HG02642 (cell line): ENCODE measurements at regions not wholly inside any gene's neighbourhood (a gene's known extent, or its start where the extent isn't known, plus 50 kb on each side); places are given as distances from the start of the nearest gene placed in this dataset.

Experiments
- ATAC-seq: cut with Tn5 transposase; IDR thresholded peaks from one replicate; pipeline ENCODE4 v1.9.1; 2021; ENCODE audit warnings: mild to moderate bottlenecking; ENCODE audit not compliant: unreplicated experiment, poor library complexity

DNA sequence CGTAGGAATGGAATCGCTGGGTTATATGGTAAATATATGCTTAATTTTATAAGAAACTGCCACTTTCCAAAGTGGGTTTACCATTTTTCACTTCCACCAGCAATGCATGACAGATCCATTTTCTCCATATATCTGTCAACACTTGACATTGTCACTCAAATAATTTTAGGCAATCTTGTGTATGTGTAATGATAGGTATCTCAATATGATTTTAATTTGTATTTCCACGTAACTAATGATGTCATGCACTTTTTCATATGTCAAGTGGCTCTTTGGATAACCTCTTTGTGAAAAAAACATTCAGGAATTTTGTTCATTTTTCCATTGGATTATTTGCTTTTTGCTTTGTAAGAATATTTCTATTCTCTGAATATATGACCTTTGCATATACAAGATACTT lies 419.9 kb downstream of the BTBD3 start:
- no peak for ATAC-seq

DNA sequence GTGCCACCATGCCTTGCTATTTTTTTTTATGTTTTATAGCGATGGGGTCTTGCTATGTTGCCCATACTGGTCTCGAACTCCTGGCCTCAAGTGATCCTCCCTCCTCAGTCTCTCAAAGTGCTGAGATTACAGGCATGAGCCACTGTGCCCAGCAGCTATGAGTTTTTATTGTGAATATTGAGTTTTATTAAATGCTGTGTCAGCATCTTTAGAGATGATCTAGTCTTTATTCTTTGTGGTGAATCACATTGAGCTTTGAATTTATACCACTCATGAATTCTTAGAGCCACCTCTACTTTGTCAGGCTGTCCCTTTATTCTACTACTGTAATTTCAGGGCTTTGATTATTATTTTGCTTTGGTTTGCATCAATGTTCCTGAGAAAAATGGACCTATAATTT lies 428.3 kb downstream of the BTBD3 start:
- no peak for ATAC-seq

DNA sequence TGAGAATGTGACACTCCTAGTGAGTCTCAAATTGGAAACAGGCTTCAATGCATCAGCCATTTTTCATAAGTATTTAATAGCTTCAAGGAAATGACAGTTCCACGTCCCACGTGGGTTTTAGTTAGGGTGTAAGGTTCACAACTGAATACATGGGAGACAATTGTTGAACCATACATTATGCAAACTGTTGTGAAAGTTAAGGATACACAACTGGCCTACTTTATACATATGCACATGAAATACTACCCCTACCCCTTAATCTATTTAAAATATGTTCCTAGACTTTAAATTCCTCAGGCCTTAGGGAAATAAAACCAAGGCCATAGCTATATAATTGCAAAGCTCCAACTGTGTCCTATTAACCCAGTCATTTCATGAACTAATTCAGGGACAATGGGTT lies 436.1 kb downstream of the BTBD3 start:
- no peak for ATAC-seq

DNA sequence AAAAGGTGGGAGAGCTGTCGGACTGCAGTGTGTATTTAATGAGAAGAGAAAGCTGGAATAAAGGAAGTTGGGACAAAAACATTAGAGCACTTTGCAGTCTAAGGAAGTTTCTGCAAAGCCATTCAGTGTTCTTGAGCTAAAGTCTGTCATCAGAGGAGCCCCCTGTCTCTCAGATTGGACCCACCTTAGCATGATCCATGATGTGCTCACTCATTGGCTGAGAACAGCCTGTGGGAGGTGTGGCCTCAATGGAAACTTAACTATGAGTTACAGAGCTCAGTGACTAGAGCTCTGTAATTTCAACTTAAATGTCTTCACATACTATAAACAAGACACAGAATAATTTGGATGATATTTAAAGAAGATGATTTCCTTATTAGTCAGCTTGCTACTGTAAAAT lies 437.0 kb downstream of the BTBD3 start:
- ATAC-seq = no peak

DNA sequence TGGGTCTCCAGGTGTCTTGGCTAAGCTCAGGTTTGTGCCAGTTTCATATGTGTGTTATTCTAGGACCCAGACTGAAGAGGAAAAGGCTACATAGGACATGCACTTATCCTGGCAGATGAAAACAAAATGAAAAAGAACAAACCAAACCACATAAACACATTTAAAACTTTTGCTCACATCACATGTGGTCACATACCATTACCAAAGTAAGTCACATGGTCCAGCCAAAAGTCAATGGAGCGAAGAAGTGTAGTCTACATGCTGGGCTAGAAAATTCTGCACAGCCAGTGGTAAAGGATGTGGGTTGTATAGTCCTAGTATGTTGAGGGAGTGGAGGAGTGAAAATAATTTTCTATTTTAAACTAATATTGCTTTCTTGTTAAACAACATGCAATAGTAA lies 437.5 kb downstream of the BTBD3 start:
- no peak for ATAC-seq

DNA sequence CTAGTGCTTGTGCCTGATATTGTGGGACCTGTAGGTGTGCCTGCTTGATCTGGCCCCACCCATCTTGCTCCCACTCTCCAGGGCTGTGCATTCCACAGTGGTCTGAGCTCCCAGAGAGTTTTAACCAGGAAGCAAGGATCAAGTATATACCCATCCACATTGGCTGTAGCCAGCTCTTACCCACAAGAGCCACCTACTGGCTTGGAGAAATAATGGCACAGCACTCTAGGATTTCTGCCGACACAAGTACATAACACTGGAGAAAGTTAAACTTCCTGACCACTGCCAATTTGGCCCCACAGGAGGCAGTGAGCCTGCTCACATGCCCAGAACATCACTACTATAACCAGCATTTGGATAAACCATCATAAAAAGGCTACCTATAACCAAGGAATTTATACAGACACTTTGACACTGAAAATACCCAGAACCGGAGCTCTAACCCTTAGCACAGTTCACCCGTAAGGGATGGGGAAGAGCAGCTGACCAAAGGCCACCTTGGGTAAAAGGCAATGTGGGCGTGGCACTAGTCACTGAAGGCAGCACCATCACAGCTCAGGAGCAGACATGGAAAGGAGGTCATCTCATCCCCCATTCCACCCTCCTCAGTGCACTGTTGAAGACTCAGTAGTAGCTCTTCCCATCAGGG lies 440.4 kb downstream of the BTBD3 start:
- no peak for ATAC-seq

DNA sequence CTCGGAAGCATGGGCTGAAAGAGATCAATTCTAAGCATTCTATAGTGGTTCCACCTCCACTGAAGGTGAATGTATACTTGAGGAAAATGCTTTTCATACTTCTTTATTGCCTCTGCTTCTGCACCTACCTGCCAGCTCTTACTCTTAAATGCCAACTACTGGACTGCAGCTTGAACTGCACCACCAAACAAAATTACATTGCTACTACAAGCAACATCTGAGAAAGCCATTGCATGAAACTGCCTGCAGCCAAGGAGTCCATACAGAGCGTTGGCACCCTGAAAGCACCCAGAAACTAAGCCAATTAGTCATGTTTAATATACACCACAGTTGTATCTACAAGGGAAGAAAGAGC lies 440.9 kb downstream of the BTBD3 start:
- no peak for ATAC-seq

DNA sequence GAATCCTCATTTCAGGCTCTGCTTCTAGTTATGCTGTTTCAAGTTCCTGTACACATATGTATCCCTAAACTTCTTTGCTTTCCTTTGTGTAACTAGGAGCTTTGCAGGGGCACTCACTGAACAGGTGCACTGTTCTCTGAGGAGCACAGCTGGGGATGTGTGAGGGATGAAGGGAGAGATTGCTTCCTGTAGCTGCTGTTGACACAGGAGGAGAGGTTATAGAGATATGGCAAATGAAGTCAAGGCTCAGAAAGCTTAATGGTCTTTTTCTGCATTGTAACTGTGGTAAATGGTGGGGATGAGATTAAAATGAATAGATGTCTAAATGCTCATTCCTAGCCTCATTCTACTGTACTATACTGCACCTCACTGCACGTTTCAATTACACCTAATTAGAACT lies 454.3 kb downstream of the BTBD3 start:
- no peak for ATAC-seq

DNA sequence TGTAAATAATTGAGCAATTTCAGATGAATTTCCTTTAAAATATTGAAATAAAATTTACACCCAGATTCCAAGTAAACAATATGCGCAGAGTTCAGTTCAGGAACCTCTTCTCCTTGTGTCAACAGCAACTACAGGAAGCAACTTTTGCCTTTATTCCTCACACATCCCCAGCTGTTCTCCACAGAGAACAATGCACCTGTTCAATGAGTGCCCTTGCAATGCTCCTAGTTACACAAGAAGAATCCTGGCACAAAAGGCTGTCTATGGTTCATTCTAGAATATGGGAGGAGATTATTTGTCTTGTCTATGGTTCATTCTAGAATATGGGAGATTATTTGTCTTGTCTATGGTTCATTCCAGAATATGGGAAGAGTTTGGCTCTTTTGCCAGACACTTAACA lies 454.9 kb downstream of the BTBD3 start:
- ATAC-seq = no peak

DNA sequence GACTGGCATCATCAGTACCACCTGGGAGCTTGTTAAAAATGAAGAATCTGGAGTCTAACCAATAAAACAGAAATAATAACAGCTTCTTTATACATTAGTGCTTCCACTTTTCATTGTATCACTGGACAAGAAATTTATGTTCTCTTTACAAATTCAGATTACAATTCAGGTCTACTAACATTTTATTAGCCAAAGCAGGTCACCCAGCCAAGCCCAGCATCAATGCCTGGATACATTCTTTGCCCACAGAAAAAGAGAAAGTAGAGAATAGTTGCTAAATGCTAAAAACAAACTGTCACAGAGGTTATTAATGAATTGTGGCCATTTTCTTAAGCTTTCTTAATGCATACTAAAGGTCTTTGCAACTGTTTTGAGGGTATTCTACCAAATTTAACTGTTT lies 458.3 kb downstream of the BTBD3 start:
- ATAC-seq = no peak

DNA sequence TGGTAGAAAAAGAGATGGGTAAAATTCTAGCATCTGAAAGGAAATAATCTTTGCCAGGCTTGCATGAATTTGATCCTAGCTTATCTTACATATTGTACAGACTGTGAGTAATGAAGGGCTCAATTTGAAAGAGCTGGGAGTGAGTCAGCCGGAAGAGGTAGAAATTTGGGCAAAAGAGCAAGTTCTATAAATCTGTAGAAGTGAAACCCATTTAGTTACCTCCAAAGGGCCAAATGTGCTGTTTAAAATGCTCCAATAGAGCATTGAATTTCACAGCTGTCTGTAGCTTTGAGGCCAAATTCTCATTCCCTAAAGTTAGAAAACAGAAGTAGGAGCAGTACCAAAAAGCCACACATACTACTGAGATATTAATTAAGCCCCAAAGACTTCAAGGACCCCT lies 466.1 kb downstream of the BTBD3 start:
- no peak for ATAC-seq

DNA sequence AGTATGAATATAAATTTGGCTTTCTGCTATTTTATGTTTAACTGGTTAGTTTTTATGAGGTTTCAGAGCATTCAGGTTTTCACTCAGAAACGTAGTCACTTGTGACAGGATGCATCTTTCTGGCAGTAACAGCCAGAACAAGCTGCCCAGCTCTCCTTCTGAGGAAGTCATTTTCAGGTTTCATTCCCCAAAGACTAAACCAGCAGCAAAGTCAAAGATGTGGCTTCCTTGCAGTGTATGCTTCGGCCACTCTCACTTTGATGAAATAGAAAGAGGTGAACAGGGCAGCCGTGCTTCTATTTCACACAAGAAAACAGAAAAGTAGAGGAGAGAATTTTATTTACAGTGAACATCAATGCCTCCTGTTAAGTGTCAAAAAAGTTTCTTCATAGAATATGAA lies 469.1 kb downstream of the BTBD3 start:
- no peak for ATAC-seq

DNA sequence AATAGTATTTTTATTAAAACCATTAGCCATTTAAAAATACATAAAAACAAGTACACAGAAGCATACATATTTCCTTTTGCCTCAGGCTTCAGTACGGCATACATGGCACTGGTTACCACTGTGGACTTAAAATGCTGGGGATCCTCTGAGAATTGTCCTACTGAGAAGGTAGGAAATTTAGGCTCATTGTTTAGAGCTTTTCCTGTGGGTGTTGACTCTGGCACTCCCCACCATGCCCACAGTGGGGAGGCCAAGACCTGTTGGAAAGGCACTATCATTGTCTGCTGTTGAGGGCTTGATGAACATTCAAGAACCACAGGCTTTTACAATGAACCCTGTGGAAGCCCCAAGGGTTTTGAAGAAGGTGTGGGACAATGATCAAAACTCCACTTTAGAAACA lies 473.4 kb downstream of the BTBD3 start:
- ATAC-seq = no peak

DNA sequence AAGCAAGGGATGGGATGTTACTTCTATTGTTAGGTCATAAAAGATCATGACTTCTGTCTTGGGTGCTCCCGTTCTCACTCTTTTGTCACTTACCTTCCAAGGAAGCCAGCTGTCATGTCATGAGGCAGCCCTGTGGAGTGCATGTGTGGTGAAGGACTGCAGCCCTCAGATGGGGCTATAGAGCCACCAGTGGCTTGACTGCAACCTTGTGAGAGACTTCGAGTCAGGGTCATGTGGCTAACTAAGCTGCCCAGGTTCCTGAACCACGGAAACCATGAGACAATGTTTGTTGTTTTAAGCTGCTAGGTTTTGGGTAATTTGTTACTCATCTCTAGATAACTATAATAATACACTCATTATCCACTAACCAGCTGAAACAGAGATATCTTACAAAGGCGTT lies 477.1 kb downstream of the BTBD3 start:
- ATAC-seq = no peak

DNA sequence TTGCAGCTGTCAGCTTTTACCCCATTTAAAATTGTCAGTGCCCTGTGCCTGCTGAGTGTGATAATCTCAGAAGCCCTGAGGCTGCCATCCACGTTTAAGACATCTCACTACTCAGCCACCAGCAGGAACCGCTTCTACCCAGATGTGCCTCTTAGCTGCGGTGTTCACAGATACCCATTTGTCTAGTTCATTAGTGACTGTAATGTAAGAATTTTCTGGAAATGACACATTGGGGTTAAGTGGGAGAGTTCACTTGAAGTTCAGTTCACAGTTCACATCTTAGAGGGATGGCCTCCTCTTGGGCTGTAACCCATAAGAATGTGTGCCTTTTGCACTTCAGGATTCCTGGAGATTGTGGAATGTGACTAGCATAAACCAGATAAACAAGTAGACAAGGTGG lies 477.7 kb downstream of the BTBD3 start:
- no peak for ATAC-seq

DNA sequence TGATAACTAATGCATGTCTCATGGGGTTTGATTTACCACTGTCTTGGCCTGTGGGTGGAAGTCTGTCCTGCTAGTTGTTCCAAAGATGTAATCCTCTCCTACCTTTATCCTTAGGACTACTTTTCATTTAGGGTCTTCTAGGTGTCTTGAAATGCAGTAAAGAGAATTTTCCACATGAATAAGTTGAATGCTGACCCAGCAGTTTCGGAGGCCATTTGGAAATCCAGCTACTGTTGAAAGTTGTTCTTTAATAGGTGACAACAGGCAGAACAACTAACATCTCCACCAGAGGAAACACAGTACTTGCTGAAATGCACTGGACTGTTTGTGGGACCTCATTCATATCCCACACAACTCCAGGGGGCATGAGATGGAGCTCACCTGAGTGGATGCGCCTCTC lies 478.1 kb downstream of the BTBD3 start:
- no peak for ATAC-seq

DNA sequence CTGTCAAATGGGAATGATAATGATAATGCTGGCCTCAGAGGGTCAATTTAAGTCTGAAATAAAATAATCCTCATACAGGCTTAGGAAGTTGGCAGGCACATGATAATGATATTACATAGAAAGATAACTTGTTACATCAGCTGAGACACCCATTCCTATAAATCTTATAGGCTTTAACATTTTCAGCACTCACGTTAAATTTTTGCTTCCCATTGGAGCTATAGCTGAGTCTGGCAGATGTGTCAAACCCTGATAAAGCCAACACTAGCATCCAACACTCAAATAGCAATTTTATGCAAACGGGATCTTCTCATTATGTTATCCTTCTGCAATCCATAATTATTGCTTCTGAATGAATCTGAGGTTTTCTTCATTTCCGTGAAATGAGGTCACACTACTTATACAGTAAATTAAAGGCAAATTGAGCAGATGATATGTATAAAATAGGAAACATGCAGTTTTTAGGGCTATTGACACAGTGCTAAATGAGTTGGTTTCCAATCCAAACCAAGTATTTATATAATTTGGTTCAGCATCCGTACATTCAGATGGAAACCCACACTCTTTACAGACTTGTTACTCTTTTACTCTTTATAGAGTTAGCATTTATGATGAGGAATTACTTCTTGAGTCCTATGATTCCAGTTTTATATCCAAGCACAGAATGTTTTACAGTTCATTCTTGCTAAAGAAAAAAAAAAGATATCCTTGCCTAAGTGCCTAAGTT lies 481.6 kb downstream of the BTBD3 start:
- ATAC-seq = no peak

DNA sequence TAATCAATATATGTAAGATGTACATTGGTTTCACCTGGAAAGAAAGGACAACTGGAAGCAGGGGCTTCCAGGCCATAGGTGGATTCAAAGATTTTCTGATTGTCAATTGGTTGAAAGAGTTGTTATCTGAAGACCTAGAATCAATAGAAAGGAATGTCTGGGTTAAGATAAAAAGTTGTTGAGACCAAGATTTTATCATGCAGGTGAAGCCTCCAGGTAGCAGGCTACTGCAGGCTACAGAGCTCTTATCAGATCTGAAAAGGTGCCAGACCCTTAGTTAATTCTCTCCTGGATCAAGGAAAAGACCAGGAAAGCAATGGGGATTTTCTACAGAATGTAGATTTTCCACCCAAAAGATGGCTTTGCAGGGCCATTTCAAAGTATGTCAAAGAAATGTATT lies 487.2 kb downstream of the BTBD3 start:
- no peak for ATAC-seq

DNA sequence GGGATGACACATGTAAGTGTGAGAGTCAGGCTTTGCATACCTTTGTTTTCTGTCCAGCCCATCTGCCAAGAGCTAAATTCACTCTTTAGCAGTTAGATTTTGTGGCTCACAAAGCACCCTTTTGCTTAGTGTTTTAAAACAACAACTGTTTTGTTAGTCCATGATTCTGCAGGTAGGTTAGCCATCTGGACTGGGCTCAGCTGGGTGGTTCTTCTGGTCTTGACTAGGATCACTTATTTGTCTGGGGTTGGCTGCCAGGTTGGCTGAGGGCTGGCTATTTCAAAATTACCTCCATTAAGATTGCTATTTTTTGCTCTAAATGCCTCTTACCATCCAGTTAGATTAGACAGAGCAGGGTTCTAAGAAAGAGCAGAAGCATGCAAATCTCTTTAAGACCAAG lies 489.3 kb downstream of the BTBD3 start:
- no peak for ATAC-seq

DNA sequence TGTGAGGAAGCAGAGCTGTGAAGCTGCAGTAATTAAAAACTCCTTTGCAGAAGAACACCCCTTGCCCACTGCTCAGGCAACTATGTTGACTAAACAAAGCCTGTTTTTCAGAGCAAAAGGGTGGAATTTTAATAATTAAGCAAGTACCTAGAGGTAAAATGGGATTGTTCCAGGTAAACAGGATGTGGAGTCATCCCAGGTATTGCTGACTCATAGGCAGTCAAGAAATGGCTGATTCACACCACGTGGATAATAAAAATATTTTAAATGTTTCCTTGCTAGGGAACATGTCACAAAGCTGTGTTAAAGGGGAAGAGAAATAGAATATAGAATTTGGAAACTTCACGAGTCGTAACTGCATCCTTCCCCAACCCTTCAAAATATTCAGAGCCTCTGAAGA lies 491.8 kb downstream of the BTBD3 start:
- no peak for ATAC-seq

DNA sequence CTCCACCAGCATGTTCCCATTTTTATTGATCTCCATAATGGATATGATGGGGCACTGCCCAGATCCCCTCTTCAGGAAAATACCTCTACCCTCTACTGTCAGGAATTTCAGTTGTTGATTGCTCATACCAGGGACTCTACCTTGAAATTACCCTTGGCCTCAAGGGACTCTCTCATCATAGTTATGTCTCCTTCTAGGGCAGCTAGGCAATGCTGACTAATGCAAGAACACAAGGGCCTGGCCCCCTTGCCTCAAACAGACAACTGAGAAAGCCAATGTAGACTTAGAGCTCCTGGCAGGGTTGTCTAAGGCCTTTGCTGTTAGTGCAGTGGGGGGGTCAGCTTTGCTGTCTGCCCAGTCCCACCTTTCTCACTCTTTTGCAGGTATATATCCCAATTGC lies 493.1 kb downstream of the BTBD3 start:
- ATAC-seq = no peak

DNA sequence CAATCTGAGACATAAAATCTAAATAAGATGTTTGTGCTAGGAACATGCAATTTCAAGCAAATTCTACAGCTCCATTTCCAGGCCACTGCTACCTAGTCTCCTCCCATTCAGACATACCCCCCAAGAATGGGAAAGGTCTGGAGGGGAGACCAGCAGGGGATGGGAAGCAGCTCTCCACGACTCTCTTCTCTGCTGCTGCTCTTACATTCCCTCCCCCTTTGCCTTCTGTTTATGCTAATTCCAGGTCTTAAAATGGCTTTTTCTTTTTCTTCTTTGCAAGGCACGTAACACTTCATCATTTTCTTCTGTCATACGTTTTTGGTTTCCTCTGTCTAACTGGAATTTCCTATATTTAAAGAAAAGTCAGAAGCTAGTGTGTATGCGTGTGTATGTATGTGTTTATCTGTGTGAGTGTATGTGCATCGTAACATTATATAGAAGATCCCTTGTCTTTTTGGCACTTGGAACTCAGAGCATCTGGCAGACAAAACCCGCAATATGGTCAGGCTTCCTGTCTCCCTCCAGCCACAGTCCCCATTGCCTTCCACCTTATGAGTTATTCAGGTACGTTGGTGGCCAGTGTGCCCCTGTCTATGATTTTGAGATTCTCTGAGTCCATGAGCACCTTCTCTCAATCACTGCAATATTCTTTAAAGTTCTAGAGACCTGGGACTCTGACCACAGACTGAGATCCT lies 493.7 kb downstream of the BTBD3 start:
- no peak for ATAC-seq
